ENCODE measurements at regions not wholly inside any gene's neighbourhood (a gene's known extent, or its start where the extent isn't known, plus 50 kb on each side); places are given as distances from the start of the nearest gene placed in this dataset.

DNA sequence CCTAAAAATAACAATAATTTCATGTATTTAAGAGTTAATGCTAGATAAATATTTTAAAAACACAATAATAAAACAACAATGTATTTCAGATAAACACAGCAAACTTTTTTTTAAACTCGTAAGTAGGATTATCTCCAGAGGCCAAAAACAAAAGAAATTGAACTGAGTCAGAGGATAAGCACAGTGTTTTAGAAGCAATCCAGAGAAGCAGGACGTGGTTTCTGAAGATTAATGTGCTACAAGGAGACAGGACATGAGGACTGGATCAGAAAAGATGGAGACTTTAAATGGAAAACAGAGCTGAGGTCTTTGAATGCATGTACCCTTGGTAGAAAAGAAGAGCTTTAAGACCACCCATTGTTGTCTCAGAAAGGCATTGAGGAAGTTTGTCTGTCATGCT is 491.2 kb upstream of the TLE4 start:
- Histone ChIP-seq H2BK5ac (ENCODE audit: low read depth, low read length, poor library complexity, severe bottlenecking) (no peak overlapping the region), H3K23ac (ENCODE audit: low read length in 2 of 2) (no peak overlapping the region), H2BK15ac (ENCODE audit: low read depth, poor library complexity, severe bottlenecking) (no peak overlapping the region), H3K4me3 (ENCODE audit: insufficient read depth in 1 of 2, low read depth in 1 of 2, low read length in 2 of 2) (no peak overlapping the region), H3K27me3 (ENCODE audit: control insufficient read depth in 1 of 2, insufficient read depth in 1 of 2, low read length in 2 of 2) (no peaks in the 10 kb centered on the region), H3K27ac (ENCODE audit: low read length, poor library complexity, severe bottlenecking) (no peak overlapping the region), H3K4ac (ENCODE audit: low read depth in 1 of 2, low read length in 2 of 2) (no peak overlapping the region), H3K4me1 (ENCODE audit: control insufficient read depth, insufficient read depth, low read depth, low read length) (no peaks in the 10 kb centered on the region), H4K8ac (ENCODE audit: low read length) (no peak overlapping the region), H3K4me2 (ENCODE audit: low read length, poor library complexity, severe bottlenecking) (no peak overlapping the region), H2BK120ac (ENCODE audit: low read depth, low read length) (no peak overlapping the region), H4K91ac (ENCODE audit: low read length) (no peak overlapping the region), H2BK12ac (ENCODE audit: low read length in 2 of 2) (no peak overlapping the region), H2AK5ac (ENCODE audit: low read length, severe bottlenecking) (no peak overlapping the region), H3K9me3 (ENCODE audit: control insufficient read depth, low read length) (no peaks in the 10 kb centered on the region), H3K18ac (ENCODE audit: low read depth in 1 of 2, low read length in 2 of 2) (no peak overlapping the region), H3K9ac (ENCODE audit: low read length) (no peak overlapping the region), H2AFZ (ENCODE audit: low read depth, low read length) (no peak overlapping the region), H3K36me3 (ENCODE audit: control insufficient read depth in 1 of 2, insufficient read depth in 2 of 2, low read depth in 1 of 2, low read length in 2 of 2) (no peaks in the 10 kb centered on the region), H3K14ac (ENCODE audit: low read length in 2 of 2) (no peak overlapping the region), H3K79me1 (replicated peaks; ENCODE audit: low read length, poor library complexity, severe bottlenecking) (no peaks in the 10 kb centered on the region)
- WGBS, result 33% methylated on average over 2 of the region's 2 CpGs
- DNase-seq, result no peak

DNA sequence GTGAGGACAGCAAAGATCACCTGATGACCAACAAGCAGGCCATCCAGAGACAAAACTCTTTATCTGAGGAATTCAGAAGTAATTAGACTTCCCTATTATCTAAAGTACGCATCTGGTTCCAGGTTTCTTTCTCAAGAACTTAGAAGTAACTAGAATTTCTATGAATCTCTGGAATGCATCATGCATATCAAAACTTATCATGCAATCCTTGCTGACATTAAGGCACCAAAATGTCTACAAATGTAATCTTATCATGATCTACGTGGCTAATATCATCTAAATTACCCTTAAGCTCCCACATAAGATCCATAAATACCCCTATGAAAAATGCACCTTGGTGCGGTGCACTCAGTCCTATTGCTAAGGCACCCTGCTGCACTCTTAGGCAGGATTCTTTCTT is 488.1 kb upstream of the TLE4 start:
- Histone ChIP-seq H3K27ac (ENCODE audit: low read length, poor library complexity, severe bottlenecking) (no peak overlapping the region), H3K14ac (ENCODE audit: low read length in 2 of 2) (no peak overlapping the region), H2BK120ac (ENCODE audit: low read depth, low read length) (no peak overlapping the region), H3K23ac (ENCODE audit: low read length in 2 of 2) (no peak overlapping the region), H2BK15ac (ENCODE audit: low read depth, poor library complexity, severe bottlenecking) (no peak overlapping the region), H2BK12ac (ENCODE audit: low read length in 2 of 2) (no peak overlapping the region), H2BK5ac (ENCODE audit: low read depth, low read length, poor library complexity, severe bottlenecking) (no peak overlapping the region), H3K9me3 (ENCODE audit: control insufficient read depth, low read length) (peaks cover 5% of the 10 kb centered on the region), H3K27me3 (ENCODE audit: control insufficient read depth in 1 of 2, insufficient read depth in 1 of 2, low read length in 2 of 2) (no peaks in the 10 kb centered on the region), H2AK5ac (ENCODE audit: low read length, severe bottlenecking) (no peak overlapping the region), H3K4ac (ENCODE audit: low read depth in 1 of 2, low read length in 2 of 2) (no peak overlapping the region), H3K18ac (ENCODE audit: low read depth in 1 of 2, low read length in 2 of 2) (no peak overlapping the region), H3K9ac (ENCODE audit: low read length) (no peak overlapping the region), H4K91ac (ENCODE audit: low read length) (no peak overlapping the region), H2AFZ (ENCODE audit: low read depth, low read length) (no peak overlapping the region), H3K4me2 (ENCODE audit: low read length, poor library complexity, severe bottlenecking) (no peak overlapping the region), H4K8ac (ENCODE audit: low read length) (no peak overlapping the region), H3K4me1 (ENCODE audit: control insufficient read depth, insufficient read depth, low read depth, low read length) (no peaks in the 10 kb centered on the region), H3K79me1 (replicated peaks; ENCODE audit: low read length, poor library complexity, severe bottlenecking) (no peaks in the 10 kb centered on the region), H3K4me3 (ENCODE audit: insufficient read depth in 1 of 2, low read depth in 1 of 2, low read length in 2 of 2) (no peak overlapping the region), H3K36me3 (ENCODE audit: control insufficient read depth in 1 of 2, insufficient read depth in 2 of 2, low read depth in 1 of 2, low read length in 2 of 2) (no peaks in the 10 kb centered on the region)
- DNase-seq, result no peak
- 95% methylated on average over 3 of the region's 3 CpGs for WGBS

DNA sequence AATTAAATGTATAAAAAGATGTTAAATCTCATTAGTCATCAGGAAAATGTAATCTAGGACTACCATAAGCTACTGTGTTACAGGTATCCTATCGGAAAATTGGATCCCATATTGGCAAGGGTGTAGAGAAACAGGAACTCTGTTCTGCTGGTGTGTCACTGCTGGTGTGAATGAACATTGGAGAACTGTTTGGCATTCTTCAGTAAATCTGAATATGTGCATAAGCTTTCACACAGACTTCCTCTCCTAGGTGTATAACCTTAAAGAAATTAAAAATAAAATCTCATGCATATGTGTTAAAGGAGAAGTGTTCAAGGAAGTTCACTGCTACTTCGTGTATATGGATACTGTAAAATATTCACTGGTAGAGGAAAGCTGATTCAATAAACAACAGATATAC is 484.6 kb upstream of the TLE4 start:
- Histone ChIP-seq H3K4me1 (ENCODE audit: control insufficient read depth, insufficient read depth, low read depth, low read length) (no peaks in the 10 kb centered on the region), H3K4me2 (ENCODE audit: low read length, poor library complexity, severe bottlenecking) (no peak overlapping the region), H3K79me1 (replicated peaks; ENCODE audit: low read length, poor library complexity, severe bottlenecking) (no peaks in the 10 kb centered on the region), H3K36me3 (ENCODE audit: control insufficient read depth in 1 of 2, insufficient read depth in 2 of 2, low read depth in 1 of 2, low read length in 2 of 2) (no peaks in the 10 kb centered on the region), H3K27ac (ENCODE audit: low read length, poor library complexity, severe bottlenecking) (no peak overlapping the region), H3K14ac (ENCODE audit: low read length in 2 of 2) (no peak overlapping the region), H4K8ac (ENCODE audit: low read length) (no peak overlapping the region), H3K4ac (ENCODE audit: low read depth in 1 of 2, low read length in 2 of 2) (no peak overlapping the region), H2BK5ac (ENCODE audit: low read depth, low read length, poor library complexity, severe bottlenecking) (no peak overlapping the region), H3K18ac (ENCODE audit: low read depth in 1 of 2, low read length in 2 of 2) (no peak overlapping the region), H3K27me3 (ENCODE audit: control insufficient read depth in 1 of 2, insufficient read depth in 1 of 2, low read length in 2 of 2) (no peaks in the 10 kb centered on the region), H3K23ac (ENCODE audit: low read length in 2 of 2) (no peak overlapping the region), H2BK15ac (ENCODE audit: low read depth, poor library complexity, severe bottlenecking) (no peak overlapping the region), H3K4me3 (ENCODE audit: insufficient read depth in 1 of 2, low read depth in 1 of 2, low read length in 2 of 2) (no peak overlapping the region), H2BK12ac (ENCODE audit: low read length in 2 of 2) (no peak overlapping the region), H3K9me3 (ENCODE audit: control insufficient read depth, low read length) (peaks cover 5% of the 10 kb centered on the region), H3K9ac (ENCODE audit: low read length) (no peak overlapping the region), H2AFZ (ENCODE audit: low read depth, low read length) (no peak overlapping the region), H4K91ac (ENCODE audit: low read length) (no peak overlapping the region), H2AK5ac (ENCODE audit: low read length, severe bottlenecking) (no peak overlapping the region), H2BK120ac (ENCODE audit: low read depth, low read length) (no peak overlapping the region)
- 89% methylated on average over 1 of the region's 2 CpGs for WGBS
- no peak for DNase-seq

DNA sequence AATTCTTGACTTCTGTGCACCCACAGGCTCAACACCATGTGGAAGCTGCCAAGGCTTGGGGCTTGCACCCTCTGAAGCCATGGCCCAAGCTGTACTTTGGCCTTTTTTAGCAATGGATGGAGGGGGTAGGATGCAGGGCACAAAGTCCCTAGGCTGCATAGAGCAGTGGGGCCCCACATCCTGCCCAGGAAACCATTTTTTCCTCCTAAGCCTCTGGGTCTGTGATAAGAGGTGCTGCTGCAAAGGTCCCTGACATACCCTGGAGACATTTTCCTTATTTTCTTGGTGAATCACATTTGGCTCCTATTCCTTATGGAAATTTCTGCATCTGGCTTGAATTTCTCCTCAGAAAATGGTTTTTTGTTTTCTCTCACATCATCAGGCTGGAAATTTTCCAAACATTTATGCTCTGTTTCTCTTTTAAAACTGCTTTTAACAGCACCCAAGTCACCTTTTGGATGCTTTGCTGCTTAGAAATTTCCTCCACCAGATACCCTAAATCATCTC is 482.7 kb upstream of the TLE4 start:
- Histone ChIP-seq H3K4me1 (ENCODE audit: control insufficient read depth, insufficient read depth, low read depth, low read length) (no peaks in the 10 kb centered on the region), H3K4me3 (ENCODE audit: insufficient read depth in 1 of 2, low read depth in 1 of 2, low read length in 2 of 2) (no peak overlapping the region), H2BK5ac (ENCODE audit: low read depth, low read length, poor library complexity, severe bottlenecking) (no peak overlapping the region), H4K91ac (ENCODE audit: low read length) (no peak overlapping the region), H3K27ac (ENCODE audit: low read length, poor library complexity, severe bottlenecking) (no peak overlapping the region), H3K18ac (ENCODE audit: low read depth in 1 of 2, low read length in 2 of 2) (no peak overlapping the region), H3K4ac (ENCODE audit: low read depth in 1 of 2, low read length in 2 of 2) (no peak overlapping the region), H2BK15ac (ENCODE audit: low read depth, poor library complexity, severe bottlenecking) (no peak overlapping the region), H3K14ac (ENCODE audit: low read length in 2 of 2) (no peak overlapping the region), H3K9me3 (ENCODE audit: control insufficient read depth, low read length) (peaks cover 5% of the 10 kb centered on the region), H3K27me3 (ENCODE audit: control insufficient read depth in 1 of 2, insufficient read depth in 1 of 2, low read length in 2 of 2) (no peaks in the 10 kb centered on the region), H3K79me1 (replicated peaks; ENCODE audit: low read length, poor library complexity, severe bottlenecking) (no peaks in the 10 kb centered on the region), H3K36me3 (ENCODE audit: control insufficient read depth in 1 of 2, insufficient read depth in 2 of 2, low read depth in 1 of 2, low read length in 2 of 2) (no peaks in the 10 kb centered on the region), H3K9ac (ENCODE audit: low read length) (no peak overlapping the region), H2AK5ac (ENCODE audit: low read length, severe bottlenecking) (no peak overlapping the region), H2BK12ac (ENCODE audit: low read length in 2 of 2) (no peak overlapping the region), H2BK120ac (ENCODE audit: low read depth, low read length) (no peak overlapping the region), H3K4me2 (ENCODE audit: low read length, poor library complexity, severe bottlenecking) (no peak overlapping the region), H2AFZ (ENCODE audit: low read depth, low read length) (no peak overlapping the region), H3K23ac (ENCODE audit: low read length in 2 of 2) (no peak overlapping the region), H4K8ac (ENCODE audit: low read length) (no peak overlapping the region)
- DNase-seq, result no peak
